GM19193 (cell line): ENCODE measurements at regions not wholly inside any gene's neighbourhood (a gene's known extent, or its start where the extent isn't known, plus 50 kb on each side); places are given as distances from the start of the nearest gene placed in this dataset.

ENCODE experiments used
- POLR2A ChIP-seq: IDR thresholded peaks from 4 replicates; pipeline ENCODE4 v1.6.1; 2011; ENCODE audit not compliant: insufficient read depth, insufficient read length; ENCODE audit errors: extremely low read depth

GRCh38 chr12:127275416-127275815 lies 991.6 kb upstream of the TMEM132C start:
- no peak for TF ChIP-seq POLR2A

GRCh38 chr12:127277882-127278281 lies 989.1 kb upstream of the TMEM132C start:
- TF ChIP-seq POLR2A = no peak

- no peak for TF ChIP-seq POLR2A
Measured at GRCh38 chr12:127278351-127278750, 988.6 kb upstream of the TMEM132C start.

- TF ChIP-seq POLR2A = no peak
Measured at GRCh38 chr12:127280393-127281275, 986.3 kb upstream of the TMEM132C start.

- no peak for TF ChIP-seq POLR2A
Measured at GRCh38 chr12:127282786-127283565, 984.0 kb upstream of the TMEM132C start.

GRCh38 chr12:127284021-127284420 lies 982.9 kb upstream of the TMEM132C start:
- no peak for TF ChIP-seq POLR2A

GRCh38 chr12:127284870-127285431 lies 982.0 kb upstream of the TMEM132C start:
- no peak for TF ChIP-seq POLR2A

- no peak for TF ChIP-seq POLR2A
Measured at GRCh38 chr12:127286281-127286680, 980.7 kb upstream of the TMEM132C start.

- no peak for TF ChIP-seq POLR2A
Measured at GRCh38 chr12:127287256-127287655, 979.7 kb upstream of the TMEM132C start.

GRCh38 chr12:127290251-127290650 lies 976.7 kb upstream of the TMEM132C start:
- TF ChIP-seq POLR2A = no peak

GRCh38 chr12:127292736-127293135 lies 974.2 kb upstream of the TMEM132C start:
- TF ChIP-seq POLR2A = no peak

GRCh38 chr12:127293507-127294310 lies 973.3 kb upstream of the TMEM132C start:
- no peak for TF ChIP-seq POLR2A

GRCh38 chr12:127294651-127295210 lies 972.2 kb upstream of the TMEM132C start:
- TF ChIP-seq POLR2A = no peak

- no peak for TF ChIP-seq POLR2A
Measured at GRCh38 chr12:127295630-127296029, 971.3 kb upstream of the TMEM132C start.
